ENCODE measurements at regions not wholly inside any gene's neighbourhood (a gene's known extent, or its start where the extent isn't known, plus 50 kb on each side); places are given as distances from the start of the nearest gene placed in this dataset.

DNA sequence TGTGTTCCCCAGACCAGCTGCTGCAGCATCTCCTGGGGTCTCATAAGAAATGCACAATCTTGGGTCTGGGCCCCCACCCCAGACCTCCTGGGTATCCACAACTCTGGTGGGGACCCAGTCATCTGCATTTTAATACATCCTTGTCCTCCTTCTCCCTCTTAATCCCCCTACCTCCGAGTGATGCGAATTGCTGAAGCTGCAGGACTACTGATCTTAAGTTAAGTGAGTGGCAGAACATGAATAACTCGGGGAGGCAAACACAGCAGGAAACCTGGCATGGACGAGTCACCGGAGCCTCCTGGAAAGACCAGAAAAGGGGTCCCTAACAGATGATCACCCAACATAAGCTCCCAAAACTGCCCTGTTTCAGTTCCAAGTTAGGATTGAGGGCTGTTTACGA, 283.2 kb upstream of the MGAT5 start:
- POLR2A ChIA-PET (ENCODE audit: unreplicated experiment), result no interaction called here
- no peak for ATAC-seq (ENCODE audit: low read depth)

More for the DNA sequence above, 283.2 kb upstream of the MGAT5 start:
- no peaks in the 10 kb centered on the region for H3K36me3 ChIP-seq (ENCODE audit: control insufficient read depth, insufficient read depth, low read length)
- no peak overlapping the region for H2BK5ac ChIP-seq (ENCODE audit: low read depth, low read length, poor library complexity, severe bottlenecking)
- no peak overlapping the region for H2BK120ac ChIP-seq (ENCODE audit: low read depth, low read length)
- H4K5ac ChIP-seq (ENCODE audit: low read depth, low read length), result no peak overlapping the region
- no peak overlapping the region for H2AK5ac ChIP-seq (ENCODE audit: low read depth, low read length)
- H3K56ac ChIP-seq (ENCODE audit: extremely low read depth, insufficient read depth, low read length), result no peak overlapping the region
- 0 out of 4 replicates have a peak, but pooled peaks cover 0 to 4% of the 10 kb centered on the region in 2 experiments for H3K79me1 ChIP-seq (ENCODE audit: low read depth in 1 of 2, low read length in 2 of 2)
- no peak overlapping the region for H2BK20ac ChIP-seq (ENCODE audit: low read depth, low read length)
- BruUV-seq (replicated peaks), result no TSS peak
- intact Hi-C loops (cut with micrococcal nuclease), result no loop called here
- TF ChIP-seq SMC3 (IDR thresholded peaks at IDR 0.05; ENCODE audit: low read depth, low read length) (no peak), NFE2L2 (IDR thresholded peaks at IDR 0.05; ENCODE audit: low read depth, low read length) (no peak), RAD21 (IDR thresholded peaks at IDR 0.05; ENCODE audit: low read length) (no peak), BHLHE40 (IDR thresholded peaks at IDR 0.05; ENCODE audit: low read depth, low read length) (no peak), POLR2A (IDR thresholded peaks at IDR 0.05; ENCODE audit: low read depth, low read length) (no peak), MXI1 (IDR thresholded peaks at IDR 0.05; ENCODE audit: borderline replicate concordance, low read depth, low read length) (no peak), FOS (IDR thresholded peaks at IDR 0.05; ENCODE audit: low read depth, low read length) (no peak), RCOR1 (IDR thresholded peaks at IDR 0.05; ENCODE audit: insufficient replicate concordance, low read length) (no peak), MAFK (IDR thresholded peaks at IDR 0.05; ENCODE audit: low read depth, low read length) (no peak), RFX5 (IDR thresholded peaks at IDR 0.05; ENCODE audit: low read depth, low read length) (no peak), CEBPB (IDR thresholded peaks at IDR 0.05; ENCODE audit: low read depth, low read length) (no peak), MAZ (IDR thresholded peaks at IDR 0.05; ENCODE audit: borderline replicate concordance, low read depth, low read length) (no peak), CHD1 (IDR thresholded peaks at IDR 0.05; ENCODE audit: low read depth, low read length) (no peak)
- TF ChIP-seq, protein P1, sequence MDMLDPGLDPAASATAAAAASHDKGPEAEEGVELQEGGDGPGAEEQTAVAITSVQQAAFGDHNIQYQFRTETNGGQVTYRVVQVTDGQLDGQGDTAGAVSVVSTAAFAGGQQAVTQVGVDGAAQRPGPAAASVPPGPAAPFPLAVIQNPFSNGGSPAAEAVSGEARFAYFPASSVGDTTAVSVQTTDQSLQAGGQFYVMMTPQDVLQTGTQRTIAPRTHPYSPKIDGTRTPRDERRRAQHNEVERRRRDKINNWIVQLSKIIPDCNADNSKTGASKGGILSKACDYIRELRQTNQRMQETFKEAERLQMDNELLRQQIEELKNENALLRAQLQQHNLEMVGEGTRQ (IDR thresholded peaks at IDR 0.05; ENCODE audit: low read depth, low read length), result no peak
- TF ChIP-seq, protein P2, sequence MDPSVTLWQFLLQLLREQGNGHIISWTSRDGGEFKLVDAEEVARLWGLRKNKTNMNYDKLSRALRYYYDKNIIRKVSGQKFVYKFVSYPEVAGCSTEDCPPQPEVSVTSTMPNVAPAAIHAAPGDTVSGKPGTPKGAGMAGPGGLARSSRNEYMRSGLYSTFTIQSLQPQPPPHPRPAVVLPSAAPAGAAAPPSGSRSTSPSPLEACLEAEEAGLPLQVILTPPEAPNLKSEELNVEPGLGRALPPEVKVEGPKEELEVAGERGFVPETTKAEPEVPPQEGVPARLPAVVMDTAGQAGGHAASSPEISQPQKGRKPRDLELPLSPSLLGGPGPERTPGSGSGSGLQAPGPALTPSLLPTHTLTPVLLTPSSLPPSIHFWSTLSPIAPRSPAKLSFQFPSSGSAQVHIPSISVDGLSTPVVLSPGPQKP (IDR thresholded peaks at IDR 0.05; ENCODE audit: borderline replicate concordance, low read depth, low read length), result no peak
- TF ChIP-seq, protein P3, sequence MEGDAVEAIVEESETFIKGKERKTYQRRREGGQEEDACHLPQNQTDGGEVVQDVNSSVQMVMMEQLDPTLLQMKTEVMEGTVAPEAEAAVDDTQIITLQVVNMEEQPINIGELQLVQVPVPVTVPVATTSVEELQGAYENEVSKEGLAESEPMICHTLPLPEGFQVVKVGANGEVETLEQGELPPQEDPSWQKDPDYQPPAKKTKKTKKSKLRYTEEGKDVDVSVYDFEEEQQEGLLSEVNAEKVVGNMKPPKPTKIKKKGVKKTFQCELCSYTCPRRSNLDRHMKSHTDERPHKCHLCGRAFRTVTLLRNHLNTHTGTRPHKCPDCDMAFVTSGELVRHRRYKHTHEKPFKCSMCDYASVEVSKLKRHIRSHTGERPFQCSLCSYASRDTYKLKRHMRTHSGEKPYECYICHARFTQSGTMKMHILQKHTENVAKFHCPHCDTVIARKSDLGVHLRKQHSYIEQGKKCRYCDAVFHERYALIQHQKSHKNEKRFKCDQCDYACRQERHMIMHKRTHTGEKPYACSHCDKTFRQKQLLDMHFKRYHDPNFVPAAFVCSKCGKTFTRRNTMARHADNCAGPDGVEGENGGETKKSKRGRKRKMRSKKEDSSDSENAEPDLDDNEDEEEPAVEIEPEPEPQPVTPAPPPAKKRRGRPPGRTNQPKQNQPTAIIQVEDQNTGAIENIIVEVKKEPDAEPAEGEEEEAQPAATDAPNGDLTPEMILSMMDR (conservative IDR thresholded peaks at IDR 0.05; ENCODE audit: low read depth, low read length), result no peak
- no peak overlapping the region for H4K8ac ChIP-seq (ENCODE audit: low read depth in 2 of 2, low read length in 2 of 2)
- H3K9ac ChIP-seq (ENCODE audit: low read depth, low read length), result no peak overlapping the region
- H2BK15ac ChIP-seq (ENCODE audit: low read depth, low read length), result no peak overlapping the region
- no peak for DNase-seq
- WGBS, 2 experiments (ENCODE audit: extremely low coverage in 2 of 2, insufficient read length in 1 of 2), result no CpG with 5 or more reads among the region's 6 CpGs
- no peaks in the 10 kb centered on the region for H4K20me1 ChIP-seq (ENCODE audit: insufficient read depth, low read length)
- H2AK9ac ChIP-seq (replicated peaks; ENCODE audit: low read depth, low read length, poor library complexity), result no peak overlapping the region
- H3K18ac ChIP-seq (ENCODE audit: low read depth, low read length), result no peak overlapping the region; the same call in 1 of the 2 replicates
- H3K4me2 ChIP-seq (ENCODE audit: low read depth, low read length), result no peak overlapping the region
- H3K4ac ChIP-seq (ENCODE audit: low read depth, low read length), result no peak overlapping the region
- no peaks in the 10 kb centered on the region for H3K27me3 ChIP-seq (ENCODE audit: control insufficient read depth, insufficient read depth, low read length)
- dilution Hi-C loops (cut with HindIII; ENCODE audit: low sequenced_read_pairs, unreplicated experiment), result no loop called here
- no peak overlapping the region for H3K4me3 ChIP-seq (ENCODE audit: insufficient read depth, low read depth, low read length)
- H3K14ac ChIP-seq (replicated peaks; ENCODE audit: low read depth, low read length), result no peak overlapping the region
- H3K9me3 ChIP-seq (ENCODE audit: control insufficient read depth, insufficient read depth, low read length), result no peaks in the 10 kb centered on the region
- no peak overlapping the region for H2AFZ ChIP-seq (replicated peaks; ENCODE audit: low read length, poor library complexity)
- H3K9me1 ChIP-seq (ENCODE audit: insufficient read depth, low read length), result peaks cover 15% of the 10 kb centered on the region
- H4K91ac ChIP-seq (ENCODE audit: insufficient read depth, low read depth, low read length), result no peak overlapping the region
- H3K23ac ChIP-seq (ENCODE audit: low read depth, low read length), result no peak overlapping the region
- H3K4me1 ChIP-seq (ENCODE audit: control insufficient read depth, insufficient read depth, low read length), result peaks cover 20% of the 10 kb centered on the region
- in situ Hi-C loops (cut with MboI; ENCODE audit: low sequenced_read_pairs), result no loop called here
- CTCF ChIA-PET, result interaction anchor here (1.1 kb wide), 1 partner anchor 84 kb away, joined by 3 read pairs; no protein-coding TSS in a partner anchor
- no peak overlapping the region for H3K27ac ChIP-seq (ENCODE audit: insufficient read depth, low read length)
